ENCODE measurements at regions not wholly inside any gene's neighbourhood (a gene's known extent, or its start where the extent isn't known, plus 50 kb on each side); places are given as distances from the start of the nearest gene placed in this dataset.
"Not testable (repeated sequence)": the region's sequence is repeated elsewhere in the genome, so short reads cannot be mapped to it uniquely, and the experiment has no call there.

DNA sequence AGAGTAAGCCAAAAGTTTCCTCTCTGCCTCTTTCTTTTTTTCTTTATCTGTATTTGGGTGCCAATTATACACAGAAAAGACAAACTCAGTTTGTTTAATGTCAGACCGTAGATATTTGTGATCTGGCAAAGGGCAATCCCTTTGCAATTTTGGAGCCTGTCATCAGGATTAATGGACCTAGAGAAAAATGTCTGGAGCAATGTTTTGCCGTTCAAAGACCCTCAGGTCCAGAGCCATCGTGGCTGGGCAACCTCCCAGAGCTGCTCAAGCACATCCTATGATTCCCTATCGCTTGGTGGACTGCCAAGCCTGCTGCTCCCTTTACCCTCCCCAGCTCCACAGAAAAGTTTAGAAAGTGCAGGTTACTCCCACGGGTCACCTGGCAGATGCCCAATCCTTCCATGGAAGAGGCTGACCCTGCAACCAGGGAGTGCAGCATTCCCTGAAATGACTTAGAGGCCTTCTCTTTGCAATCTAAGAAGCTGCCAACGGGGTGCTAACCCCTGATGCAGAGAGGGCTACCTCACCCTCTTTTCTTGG, 112.5 kb upstream of the NGF start:
- Histone ChIP-seq H3K9me3 (ENCODE audit: control insufficient read depth, insufficient read depth, low read length) (peaks cover 3% of the 10 kb centered on the region; the same call in 1 of the 2 replicates), H3K4me3 (ENCODE audit: low read depth, low read length) (no peak overlapping the region), H3K27me3 (ENCODE audit: control insufficient read depth, insufficient read depth, low read length) (no peaks in the 10 kb centered on the region), H3K27ac (ENCODE audit: low read depth, low read length) (no peak overlapping the region)
- ChIA-PET POLR2A (no interaction called here), CTCF (no interaction called here)
- no peak for DNase-seq (ENCODE audit: low read depth, low spot score)
- TF ChIP-seq, protein P1, sequence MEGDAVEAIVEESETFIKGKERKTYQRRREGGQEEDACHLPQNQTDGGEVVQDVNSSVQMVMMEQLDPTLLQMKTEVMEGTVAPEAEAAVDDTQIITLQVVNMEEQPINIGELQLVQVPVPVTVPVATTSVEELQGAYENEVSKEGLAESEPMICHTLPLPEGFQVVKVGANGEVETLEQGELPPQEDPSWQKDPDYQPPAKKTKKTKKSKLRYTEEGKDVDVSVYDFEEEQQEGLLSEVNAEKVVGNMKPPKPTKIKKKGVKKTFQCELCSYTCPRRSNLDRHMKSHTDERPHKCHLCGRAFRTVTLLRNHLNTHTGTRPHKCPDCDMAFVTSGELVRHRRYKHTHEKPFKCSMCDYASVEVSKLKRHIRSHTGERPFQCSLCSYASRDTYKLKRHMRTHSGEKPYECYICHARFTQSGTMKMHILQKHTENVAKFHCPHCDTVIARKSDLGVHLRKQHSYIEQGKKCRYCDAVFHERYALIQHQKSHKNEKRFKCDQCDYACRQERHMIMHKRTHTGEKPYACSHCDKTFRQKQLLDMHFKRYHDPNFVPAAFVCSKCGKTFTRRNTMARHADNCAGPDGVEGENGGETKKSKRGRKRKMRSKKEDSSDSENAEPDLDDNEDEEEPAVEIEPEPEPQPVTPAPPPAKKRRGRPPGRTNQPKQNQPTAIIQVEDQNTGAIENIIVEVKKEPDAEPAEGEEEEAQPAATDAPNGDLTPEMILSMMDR (IDR thresholded peaks at IDR 0.05; ENCODE audit: low read depth, low read length), result no peak

DNA sequence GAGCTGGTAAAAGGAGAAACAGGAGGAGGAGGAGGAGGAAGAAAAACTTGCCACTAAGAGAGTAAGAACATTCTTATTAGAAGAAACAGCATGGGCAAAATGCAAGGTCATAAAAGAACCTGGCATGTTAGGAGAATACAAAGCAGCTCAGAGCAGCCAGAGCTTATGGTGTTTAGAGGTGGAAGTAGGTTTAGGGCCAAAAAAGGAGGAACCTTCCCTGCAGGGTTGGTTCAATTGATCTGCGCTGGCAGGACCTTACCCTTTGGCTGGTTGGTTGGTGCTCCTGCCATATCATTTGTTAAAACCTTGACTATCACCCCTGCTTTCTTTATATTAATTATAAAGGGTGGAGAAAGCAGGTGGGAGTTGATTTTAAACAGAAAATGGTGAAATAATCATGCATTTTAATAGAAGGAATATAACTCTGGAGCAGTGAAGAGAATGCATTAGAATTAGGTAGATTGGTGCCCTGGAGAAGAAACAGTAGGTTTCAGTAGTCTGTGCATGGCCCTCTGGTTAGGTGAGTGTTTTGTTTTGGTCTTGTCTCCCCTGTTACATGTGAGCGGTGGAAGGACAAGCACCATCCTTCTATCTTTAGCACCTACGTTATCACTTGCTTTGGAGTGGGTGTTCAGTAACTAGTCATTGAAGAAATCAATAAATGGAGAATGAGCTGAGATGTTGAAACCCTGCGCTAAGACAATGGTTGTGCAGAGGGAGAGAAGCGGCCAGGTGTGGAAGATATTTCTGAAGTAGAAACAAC, 110.4 kb upstream of the NGF start:
- Histone ChIP-seq H3K27ac (ENCODE audit: low read depth, low read length) (no peak overlapping the region), H3K27me3 (ENCODE audit: control insufficient read depth, insufficient read depth, low read length) (no peaks in the 10 kb centered on the region), H3K9me3 (ENCODE audit: control insufficient read depth, insufficient read depth, low read length) (peaks cover 3% of the 10 kb centered on the region; the same call in 1 of the 2 replicates), H3K4me3 (ENCODE audit: low read depth, low read length) (no peak overlapping the region)
- TF ChIP-seq, protein P1 (IDR thresholded peaks at IDR 0.05; ENCODE audit: low read depth, low read length), result no peak
- CTCF ChIA-PET, result interaction anchor here (1.6 kb wide), 2 partner anchors 11 to 21 kb away, joined by 4 read pairs; no protein-coding TSS in a partner anchor
- no peak for DNase-seq (ENCODE audit: low read depth, low spot score)
- POLR2A ChIA-PET, result no interaction called here

DNA sequence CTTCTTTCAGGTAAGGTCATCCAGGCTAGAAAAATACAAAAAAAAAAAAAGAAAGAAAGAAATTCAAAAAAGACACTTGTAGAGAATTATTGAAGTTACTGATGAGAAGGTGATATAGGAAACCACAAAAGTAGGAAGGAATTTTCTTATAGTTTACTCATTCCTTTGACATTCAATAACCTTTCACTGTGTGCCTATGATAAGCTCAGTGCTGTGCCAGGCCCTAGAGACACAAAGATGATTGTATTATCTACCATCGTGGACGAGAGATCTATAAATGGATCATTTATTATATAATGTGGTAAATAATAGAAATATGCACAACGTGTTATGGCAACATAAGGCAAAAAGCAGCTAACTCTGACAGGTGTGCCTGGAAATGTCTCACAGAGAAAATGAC, 109.6 kb upstream of the NGF start:
- no peak overlapping the region for H3K4me3 ChIP-seq (ENCODE audit: low read depth, low read length)
- H3K9me3 ChIP-seq (ENCODE audit: control insufficient read depth, insufficient read depth, low read length), result peaks cover 3% of the 10 kb centered on the region; the same call in 1 of the 2 replicates
- ChIA-PET POLR2A (interaction anchor here (0.6 kb wide), 1 partner anchor 372 kb away, joined by 4 read pairs; no protein-coding TSS in a partner anchor), CTCF (interaction anchor here (0.6 to 1.6 kb wide), 3 partner anchors 10 to 1066 kb away, joined by 3 to 4 read pairs (median 4); no protein-coding TSS in a partner anchor)
- DNase-seq (ENCODE audit: low read depth, low spot score), result no peak
- no peak overlapping the region for H3K27ac ChIP-seq (ENCODE audit: low read depth, low read length)
- TF ChIP-seq, protein P1 (IDR thresholded peaks at IDR 0.05; ENCODE audit: low read depth, low read length), result no peak
- H3K27me3 ChIP-seq (ENCODE audit: control insufficient read depth, insufficient read depth, low read length), result no peaks in the 10 kb centered on the region

DNA sequence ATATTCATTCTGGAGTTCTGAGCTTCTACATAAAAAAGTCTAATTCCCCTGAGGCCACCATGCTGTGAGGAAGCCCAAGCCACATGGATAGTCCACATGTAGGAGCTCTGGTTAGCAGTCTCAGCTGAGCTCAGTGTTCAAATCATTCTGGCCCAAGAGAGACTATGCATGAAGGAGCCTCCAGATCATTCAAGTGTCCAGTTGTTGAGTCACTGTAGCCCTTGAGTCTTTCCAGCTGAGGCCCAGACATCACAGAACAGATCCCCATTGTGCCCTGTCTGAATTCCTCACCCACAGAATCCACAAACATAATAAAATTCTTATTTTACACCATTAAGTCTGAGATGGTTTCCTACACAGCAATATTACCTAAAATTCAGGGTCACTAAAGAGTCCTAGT, 107.0 kb upstream of the NGF start:
- no peak overlapping the region for H3K4me3 ChIP-seq (ENCODE audit: low read depth, low read length)
- POLR2A ChIA-PET, result interaction anchor here (0.5 to 0.6 kb wide), 2 partner anchors 108 to 112 kb away, joined by 3 to 8 read pairs; no protein-coding TSS in a partner anchor
- no peak for DNase-seq (ENCODE audit: low read depth, low spot score)
- peaks cover under 1% of the 10 kb centered on the region; the same call in 1 of the 2 replicates for H3K9me3 ChIP-seq (ENCODE audit: control insufficient read depth, insufficient read depth, low read length)
- CTCF ChIA-PET, result interaction anchor here (0.6 to 1.2 kb wide), 2 partner anchors 8 to 169 kb away, joined by 3 read pairs; no protein-coding TSS in a partner anchor
- TF ChIP-seq, protein P1 (IDR thresholded peaks at IDR 0.05; ENCODE audit: low read depth, low read length), result no peak
- H3K27me3 ChIP-seq (ENCODE audit: control insufficient read depth, insufficient read depth, low read length), result no peaks in the 10 kb centered on the region
- H3K27ac ChIP-seq (ENCODE audit: low read depth, low read length), result no peak overlapping the region

DNA sequence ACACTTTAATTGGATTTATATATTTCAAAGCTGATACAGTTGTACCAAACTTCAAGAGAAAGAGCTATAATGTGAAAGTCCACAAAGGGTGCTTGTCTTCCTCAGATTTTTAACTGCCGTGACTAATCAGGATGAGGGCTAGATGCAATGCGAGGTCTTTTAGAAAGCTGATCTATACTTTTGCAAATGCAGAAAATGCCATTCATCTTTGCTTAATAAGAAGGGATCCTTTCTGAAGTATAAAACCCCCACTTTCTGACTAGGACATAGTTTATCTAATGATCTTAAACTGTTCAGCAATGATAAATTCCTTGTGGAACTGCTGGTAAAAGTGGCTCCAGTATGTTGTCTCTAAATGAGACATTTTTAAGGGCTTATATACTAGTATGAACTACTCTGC, 102.7 kb upstream of the NGF start:
- DNase-seq (ENCODE audit: low read depth, low spot score), result no peak
- Histone ChIP-seq H3K4me3 (ENCODE audit: low read depth, low read length) (no peak overlapping the region), H3K9me3 (ENCODE audit: control insufficient read depth, insufficient read depth, low read length) (no peaks in the 10 kb centered on the region; the same call in 1 of the 2 replicates), H3K27me3 (ENCODE audit: control insufficient read depth, insufficient read depth, low read length) (no peaks in the 10 kb centered on the region), H3K27ac (ENCODE audit: low read depth, low read length) (no peak overlapping the region)
- ChIA-PET POLR2A (no interaction called here), CTCF (no interaction called here)
- TF ChIP-seq, protein P1 (IDR thresholded peaks at IDR 0.05; ENCODE audit: low read depth, low read length), result no peak

DNA sequence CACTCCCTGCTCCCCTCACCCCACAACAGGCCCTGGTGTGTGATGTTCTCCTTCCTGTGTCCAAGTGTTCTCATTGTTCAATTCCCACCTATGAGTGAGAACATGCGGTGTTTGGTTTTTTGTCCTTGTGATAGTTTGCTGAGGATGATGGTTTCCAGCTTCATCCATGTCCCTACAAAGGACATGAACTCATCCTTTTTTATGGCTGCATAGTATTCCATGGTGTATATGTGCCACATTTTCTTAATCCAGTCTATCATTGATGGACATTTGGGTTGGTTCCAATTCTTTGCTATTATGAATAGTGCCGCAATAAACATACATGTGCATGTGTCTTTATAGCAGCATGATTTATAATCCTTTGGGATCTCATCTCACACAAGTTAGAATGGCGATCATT, 101.5 kb upstream of the NGF start:
- CTCF ChIA-PET; DNase-seq (ENCODE audit: low read depth, low spot score); H3K9me3 ChIP-seq (ENCODE audit: control insufficient read depth, insufficient read depth, low read length); H3K4me3 ChIP-seq (ENCODE audit: low read depth, low read length); H3K27me3 ChIP-seq (ENCODE audit: control insufficient read depth, insufficient read depth, low read length); POLR2A ChIA-PET; H3K27ac ChIP-seq (ENCODE audit: low read depth, low read length): not testable (repeated sequence)

Data from AG04450 (cell line).